ENCODE measurements at regions not wholly inside any gene's neighbourhood (a gene's known extent, or its start where the extent isn't known, plus 50 kb on each side); places are given as distances from the start of the nearest gene placed in this dataset.

DNA sequence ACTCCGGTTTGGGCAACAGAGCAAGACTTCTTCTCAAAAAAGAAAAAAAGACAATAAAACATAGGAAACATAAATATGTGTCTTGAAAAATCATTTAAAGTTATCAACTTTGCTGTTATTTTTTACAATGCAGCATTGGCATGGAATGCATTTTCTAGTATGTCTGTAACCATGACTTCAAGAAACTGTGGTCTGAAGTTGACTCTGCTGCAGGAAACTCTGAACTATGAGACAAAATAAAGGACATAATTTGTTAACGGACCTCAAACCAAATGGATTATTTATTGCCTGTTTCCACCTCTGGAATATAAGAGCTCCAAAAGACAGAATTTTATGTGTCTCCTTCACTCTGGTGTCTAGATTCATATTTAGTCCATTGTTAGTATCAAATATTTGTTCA lies 79.1 kb downstream of the TRIB2 start:
- Mint-ChIP-seq H3K36me3 (ENCODE audit: low read depth) (no peaks in the 10 kb centered on the region), H3K4me1 (ENCODE audit: low read depth) (peaks cover 3% of the 10 kb centered on the region), H3K4me3 (ENCODE audit: low read depth) (no peak overlapping the region), H3K27ac (no peak overlapping the region), H3K9me3 (peaks cover 22% of the 10 kb centered on the region), H3K27me3 (ENCODE audit: low read depth) (peaks cover 2% of the 10 kb centered on the region)
- no peak for DNase-seq (ENCODE audit: low spot score)
- intact Hi-C loops (cut with micrococcal nuclease): no loop called here

DNA sequence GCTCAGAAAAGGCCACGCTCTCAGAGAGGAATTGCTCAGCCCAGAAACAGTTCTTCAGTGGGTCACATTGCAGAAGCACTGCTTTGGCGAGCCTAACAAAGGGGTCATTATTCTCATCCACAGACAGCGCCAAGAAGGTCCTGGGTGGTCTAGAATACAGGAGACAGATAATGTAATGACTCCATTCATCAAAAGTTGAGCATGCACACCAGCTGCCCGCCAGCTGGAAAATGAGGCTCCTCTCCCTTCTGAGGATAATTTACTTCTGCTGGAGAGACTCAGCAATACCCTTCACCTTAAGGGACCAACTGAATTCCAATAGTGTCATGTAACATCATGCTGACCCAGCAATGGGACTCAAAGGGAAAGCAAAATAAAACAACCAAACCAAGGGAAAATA lies 79.9 kb downstream of the TRIB2 start:
- Mint-ChIP-seq H3K9me3 (peaks cover 29% of the 10 kb centered on the region), H3K27ac (no peak overlapping the region), H3K27me3 (ENCODE audit: low read depth) (peaks cover 2% of the 10 kb centered on the region), H3K4me1 (ENCODE audit: low read depth) (peaks cover 3% of the 10 kb centered on the region), H3K36me3 (ENCODE audit: low read depth) (no peaks in the 10 kb centered on the region), H3K4me3 (ENCODE audit: low read depth) (no peak overlapping the region)
- intact Hi-C loops (cut with micrococcal nuclease): no loop called here
- no peak for DNase-seq (ENCODE audit: low spot score)

- no peak overlapping the region for H3K4me3 Mint-ChIP-seq (ENCODE audit: low read depth)
- H3K4me1 Mint-ChIP-seq (ENCODE audit: low read depth): peaks cover 3% of the 10 kb centered on the region
- H3K36me3 Mint-ChIP-seq (ENCODE audit: low read depth): no peaks in the 10 kb centered on the region
- intact Hi-C loops (cut with micrococcal nuclease): no loop called here
- no peak overlapping the region for H3K27ac Mint-ChIP-seq
- DNase-seq (ENCODE audit: low spot score): no peak
- H3K9me3 Mint-ChIP-seq: peaks cover 34% of the 10 kb centered on the region
- no peaks in the 10 kb centered on the region for H3K27me3 Mint-ChIP-seq (ENCODE audit: low read depth)
Measured at GRCh38 chr2:12797815-12798214, 81.1 kb downstream of the TRIB2 start.

DNA sequence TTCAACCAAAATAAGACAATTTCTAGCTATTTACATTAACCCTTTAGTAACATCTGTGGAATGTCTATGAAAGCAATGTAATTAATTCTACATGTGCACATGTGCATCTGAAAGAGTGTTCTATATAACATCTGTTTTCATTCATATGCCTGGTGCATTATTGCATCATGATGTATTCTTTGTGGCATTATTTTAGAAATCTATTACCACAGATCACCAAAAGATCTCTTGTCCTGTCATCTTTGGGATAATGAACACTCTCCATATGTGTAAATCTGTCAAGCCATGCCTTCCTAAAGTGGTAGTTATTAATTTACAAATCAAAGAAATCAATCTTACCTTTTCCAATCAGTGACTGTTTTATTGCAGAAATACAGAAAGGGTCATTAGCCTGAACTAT lies 86.9 kb downstream of the TRIB2 start:
- no peaks in the 10 kb centered on the region for H3K36me3 Mint-ChIP-seq (ENCODE audit: low read depth)
- intact Hi-C loops (cut with micrococcal nuclease): no loop called here
- no peak overlapping the region for H3K4me3 Mint-ChIP-seq (ENCODE audit: low read depth)
- peaks cover 30% of the 10 kb centered on the region for H3K9me3 Mint-ChIP-seq
- no peak overlapping the region for H3K27ac Mint-ChIP-seq
- no peak for DNase-seq (ENCODE audit: low spot score)
- no peaks in the 10 kb centered on the region for H3K4me1 Mint-ChIP-seq (ENCODE audit: low read depth)
- H3K27me3 Mint-ChIP-seq (ENCODE audit: low read depth): peaks cover 13% of the 10 kb centered on the region

GRCh38 chr2:12804091-12804856 lies 87.5 kb downstream of the TRIB2 start:
- Mint-ChIP-seq H3K27ac (no peak overlapping the region), H3K27me3 (ENCODE audit: low read depth) (peaks cover 13% of the 10 kb centered on the region)
- intact Hi-C loops (cut with micrococcal nuclease): no loop called here

DNA sequence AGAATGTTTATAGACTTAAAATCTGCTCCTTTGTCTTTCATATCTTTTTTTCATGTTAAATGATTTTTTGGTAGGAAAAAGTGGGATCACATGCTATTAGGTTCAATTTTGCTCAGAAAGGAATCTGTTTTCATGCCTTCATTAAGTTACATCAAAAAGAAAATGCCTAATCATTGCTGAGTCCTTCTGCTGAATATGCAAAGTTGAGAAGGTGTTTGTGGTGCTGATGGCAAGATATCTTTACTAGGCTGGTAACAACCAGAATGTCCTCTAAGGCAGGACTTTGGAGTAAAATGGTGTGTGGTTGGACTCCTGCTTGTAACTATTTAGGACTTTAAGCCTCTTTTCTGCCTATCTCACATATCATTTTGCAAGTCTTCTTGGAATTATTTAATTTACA lies 88.3 kb downstream of the TRIB2 start:
- intact Hi-C loops (cut with micrococcal nuclease): no loop called here
- peaks cover 18% of the 10 kb centered on the region for H3K27me3 Mint-ChIP-seq (ENCODE audit: low read depth)
- no peak overlapping the region for H3K4me3 Mint-ChIP-seq (ENCODE audit: low read depth)
- no peak overlapping the region for H3K27ac Mint-ChIP-seq
- no peaks in the 10 kb centered on the region for H3K36me3 Mint-ChIP-seq (ENCODE audit: low read depth)
- DNase-seq (ENCODE audit: low spot score): no peak
- peaks cover 21% of the 10 kb centered on the region for H3K9me3 Mint-ChIP-seq
- no peaks in the 10 kb centered on the region for H3K4me1 Mint-ChIP-seq (ENCODE audit: low read depth)

More at GRCh38 chr2:12804091-12804856, 87.5 kb downstream of the TRIB2 start:
- Mint-ChIP-seq H3K9me3 (peaks cover 24% of the 10 kb centered on the region), H3K4me1 (ENCODE audit: low read depth) (no peaks in the 10 kb centered on the region), H3K36me3 (ENCODE audit: low read depth) (no peaks in the 10 kb centered on the region), H3K4me3 (ENCODE audit: low read depth) (no peak overlapping the region)
- no peak for DNase-seq (ENCODE audit: low spot score)

- DNase-seq (ENCODE audit: low spot score): no peak
- intact Hi-C loops (cut with micrococcal nuclease): no loop called here
- Mint-ChIP-seq H3K4me3 (ENCODE audit: low read depth) (no peak overlapping the region), H3K4me1 (ENCODE audit: low read depth) (no peaks in the 10 kb centered on the region), H3K36me3 (ENCODE audit: low read depth) (no peaks in the 10 kb centered on the region), H3K9me3 (peaks cover 5% of the 10 kb centered on the region), H3K27ac (no peak overlapping the region), H3K27me3 (ENCODE audit: low read depth) (peaks cover 18% of the 10 kb centered on the region)
Measured at GRCh38 chr2:12806549-12807242, 90.0 kb downstream of the TRIB2 start.

- DNase-seq (ENCODE audit: low spot score): no peak
- H3K27me3 Mint-ChIP-seq (ENCODE audit: low read depth): peaks cover 18% of the 10 kb centered on the region
- H3K9me3 Mint-ChIP-seq: no peaks in the 10 kb centered on the region
- H3K4me1 Mint-ChIP-seq (ENCODE audit: low read depth): no peaks in the 10 kb centered on the region
- H3K4me3 Mint-ChIP-seq (ENCODE audit: low read depth): no peak overlapping the region
- H3K36me3 Mint-ChIP-seq (ENCODE audit: low read depth): no peaks in the 10 kb centered on the region
- intact Hi-C loops (cut with micrococcal nuclease): no loop called here
- H3K27ac Mint-ChIP-seq: no peak overlapping the region
Measured at GRCh38 chr2:12807907-12808810, 91.4 kb downstream of the TRIB2 start.

- no peak overlapping the region for H3K4me3 Mint-ChIP-seq (ENCODE audit: low read depth)
- DNase-seq (ENCODE audit: low spot score): no peak
- intact Hi-C loops (cut with micrococcal nuclease): no loop called here
- no peaks in the 10 kb centered on the region for H3K9me3 Mint-ChIP-seq
- peaks cover 18% of the 10 kb centered on the region for H3K27me3 Mint-ChIP-seq (ENCODE audit: low read depth)
- no peaks in the 10 kb centered on the region for H3K36me3 Mint-ChIP-seq (ENCODE audit: low read depth)
- H3K4me1 Mint-ChIP-seq (ENCODE audit: low read depth): no peaks in the 10 kb centered on the region
- no peak overlapping the region for H3K27ac Mint-ChIP-seq
Measured at GRCh38 chr2:12809526-12809925, 92.8 kb downstream of the TRIB2 start.

DNA sequence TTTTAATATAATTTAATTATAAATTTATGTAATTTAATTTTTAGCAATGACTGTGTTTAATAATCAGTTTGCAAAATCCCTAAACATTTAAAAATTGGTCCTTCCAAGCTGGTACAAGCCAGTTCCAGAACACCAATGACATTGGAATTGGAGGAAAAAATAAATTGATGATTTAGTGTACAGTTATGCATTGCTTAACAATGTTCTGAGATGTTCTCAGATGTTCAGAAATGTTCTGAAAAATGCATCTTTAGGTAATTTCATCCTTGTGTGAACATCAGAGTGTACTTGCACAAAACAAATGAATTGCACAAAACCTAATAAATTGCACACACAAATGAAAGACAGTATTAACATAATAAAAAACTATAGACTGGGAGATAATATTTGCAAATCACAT lies 95.2 kb downstream of the TRIB2 start:
- H3K36me3 Mint-ChIP-seq (ENCODE audit: low read depth): no peaks in the 10 kb centered on the region
- no peak for DNase-seq (ENCODE audit: low spot score)
- no peak overlapping the region for H3K4me3 Mint-ChIP-seq (ENCODE audit: low read depth)
- no peak overlapping the region for H3K27ac Mint-ChIP-seq
- no peaks in the 10 kb centered on the region for H3K9me3 Mint-ChIP-seq
- peaks cover 3% of the 10 kb centered on the region for H3K4me1 Mint-ChIP-seq (ENCODE audit: low read depth)
- intact Hi-C loops (cut with micrococcal nuclease): no loop called here
- peaks cover 12% of the 10 kb centered on the region for H3K27me3 Mint-ChIP-seq (ENCODE audit: low read depth)

GRCh38 chr2:12813166-12813565 lies 96.4 kb downstream of the TRIB2 start:
- Mint-ChIP-seq H3K9me3 (no peaks in the 10 kb centered on the region), H3K36me3 (ENCODE audit: low read depth) (no peaks in the 10 kb centered on the region), H3K4me1 (ENCODE audit: low read depth) (peaks cover 4% of the 10 kb centered on the region), H3K27ac (no peak overlapping the region), H3K4me3 (ENCODE audit: low read depth) (no peak overlapping the region), H3K27me3 (ENCODE audit: low read depth) (peaks cover 5% of the 10 kb centered on the region)
- DNase-seq (ENCODE audit: low spot score): no peak
- intact Hi-C loops (cut with micrococcal nuclease): no loop called here

DNA sequence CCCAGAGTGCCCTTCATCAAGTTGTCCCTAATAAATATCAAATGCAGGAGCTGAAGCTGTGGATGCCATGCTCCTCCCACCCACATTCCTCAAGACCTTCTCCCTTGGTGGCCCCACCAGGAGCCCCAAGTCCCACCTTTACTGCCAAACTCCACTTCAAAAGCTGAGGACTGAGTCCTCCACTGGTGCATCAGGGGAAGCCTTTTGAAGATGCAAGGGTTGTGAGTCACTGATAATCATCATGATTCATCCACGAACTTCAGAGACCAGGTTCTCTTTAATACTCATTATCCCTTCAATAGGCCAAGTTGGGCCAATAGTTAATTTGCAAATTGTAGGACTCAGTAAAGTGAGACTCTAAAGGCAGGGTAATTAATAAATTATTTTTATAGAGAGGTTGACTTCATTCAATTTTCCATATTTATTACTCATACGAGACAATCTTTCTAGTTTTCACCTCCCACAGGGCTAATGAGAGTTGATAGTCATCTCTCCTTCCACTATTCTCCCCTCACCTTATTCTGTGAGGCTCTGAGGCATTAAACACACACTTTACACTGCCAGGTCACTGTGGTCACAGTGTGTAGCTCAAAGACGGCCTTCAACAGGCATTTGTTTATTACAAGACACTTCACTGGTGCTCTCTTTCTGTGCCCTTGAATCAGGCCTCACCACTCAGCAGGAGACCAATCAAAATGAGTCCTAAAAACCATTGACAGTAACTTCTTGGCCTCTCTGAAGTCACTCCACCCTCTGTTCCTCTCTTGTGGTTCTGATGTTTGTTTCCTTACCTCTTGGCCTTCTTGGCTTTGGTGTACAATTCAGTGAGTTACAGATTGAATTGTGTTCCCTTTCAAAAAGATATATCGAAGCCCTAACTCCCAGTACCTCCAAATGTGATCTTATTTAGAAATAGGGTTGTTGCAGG lies 99.9 kb downstream of the TRIB2 start:
- no peak overlapping the region for H3K4me3 Mint-ChIP-seq (ENCODE audit: low read depth)
- DNase-seq (ENCODE audit: low spot score): no peak
- H3K36me3 Mint-ChIP-seq (ENCODE audit: low read depth): no peaks in the 10 kb centered on the region
- peaks cover 4% of the 10 kb centered on the region for H3K4me1 Mint-ChIP-seq (ENCODE audit: low read depth)
- no peaks in the 10 kb centered on the region for H3K9me3 Mint-ChIP-seq
- no peak overlapping the region for H3K27ac Mint-ChIP-seq
- intact Hi-C loops (cut with micrococcal nuclease): no loop called here
- peaks cover 13% of the 10 kb centered on the region for H3K27me3 Mint-ChIP-seq (ENCODE audit: low read depth)
